ENCODE measurements at regions not wholly inside any gene's neighbourhood (a gene's known extent, or its start where the extent isn't known, plus 50 kb on each side); places are given as distances from the start of the nearest gene placed in this dataset.

DNA sequence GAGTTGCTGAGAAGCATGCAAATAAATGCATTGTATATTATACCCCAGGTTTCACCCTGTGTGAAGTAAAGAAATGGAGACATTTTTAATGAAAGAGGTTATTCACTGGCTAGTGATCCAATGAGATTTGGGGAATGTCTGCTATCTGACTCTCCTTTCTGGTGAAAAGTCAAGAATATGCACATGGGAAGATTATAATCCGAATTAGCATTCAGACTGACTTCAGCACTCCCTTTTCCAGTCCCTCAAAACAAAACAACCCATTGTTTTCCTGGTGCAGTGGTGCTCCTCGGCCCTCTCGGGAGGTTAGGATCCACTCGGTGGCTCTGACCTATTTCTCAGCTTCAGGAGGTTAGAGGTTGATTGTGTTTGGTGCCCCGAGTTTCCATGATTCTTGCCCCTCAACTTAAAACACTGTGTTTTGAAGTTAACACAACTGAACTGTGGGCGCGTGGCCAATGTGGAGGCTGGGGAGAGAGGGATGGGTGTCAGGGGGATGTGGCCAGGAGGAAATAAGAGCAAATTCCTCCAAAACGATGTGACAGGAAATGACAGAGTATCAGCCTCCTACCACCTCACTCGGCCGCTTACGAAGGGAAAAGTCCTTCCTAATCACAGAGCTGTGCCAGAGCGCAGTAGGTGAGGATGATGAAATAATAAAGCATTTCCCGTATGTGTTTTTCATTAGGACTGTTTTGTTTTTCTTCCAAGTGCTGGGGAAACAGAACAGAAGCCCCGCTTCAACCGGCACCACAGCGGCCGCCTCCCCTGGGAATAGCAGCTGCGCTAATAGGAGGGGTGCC, 440.1 kb downstream of the MTX2 start (continued):
- TF ChIP-seq, protein P1, sequence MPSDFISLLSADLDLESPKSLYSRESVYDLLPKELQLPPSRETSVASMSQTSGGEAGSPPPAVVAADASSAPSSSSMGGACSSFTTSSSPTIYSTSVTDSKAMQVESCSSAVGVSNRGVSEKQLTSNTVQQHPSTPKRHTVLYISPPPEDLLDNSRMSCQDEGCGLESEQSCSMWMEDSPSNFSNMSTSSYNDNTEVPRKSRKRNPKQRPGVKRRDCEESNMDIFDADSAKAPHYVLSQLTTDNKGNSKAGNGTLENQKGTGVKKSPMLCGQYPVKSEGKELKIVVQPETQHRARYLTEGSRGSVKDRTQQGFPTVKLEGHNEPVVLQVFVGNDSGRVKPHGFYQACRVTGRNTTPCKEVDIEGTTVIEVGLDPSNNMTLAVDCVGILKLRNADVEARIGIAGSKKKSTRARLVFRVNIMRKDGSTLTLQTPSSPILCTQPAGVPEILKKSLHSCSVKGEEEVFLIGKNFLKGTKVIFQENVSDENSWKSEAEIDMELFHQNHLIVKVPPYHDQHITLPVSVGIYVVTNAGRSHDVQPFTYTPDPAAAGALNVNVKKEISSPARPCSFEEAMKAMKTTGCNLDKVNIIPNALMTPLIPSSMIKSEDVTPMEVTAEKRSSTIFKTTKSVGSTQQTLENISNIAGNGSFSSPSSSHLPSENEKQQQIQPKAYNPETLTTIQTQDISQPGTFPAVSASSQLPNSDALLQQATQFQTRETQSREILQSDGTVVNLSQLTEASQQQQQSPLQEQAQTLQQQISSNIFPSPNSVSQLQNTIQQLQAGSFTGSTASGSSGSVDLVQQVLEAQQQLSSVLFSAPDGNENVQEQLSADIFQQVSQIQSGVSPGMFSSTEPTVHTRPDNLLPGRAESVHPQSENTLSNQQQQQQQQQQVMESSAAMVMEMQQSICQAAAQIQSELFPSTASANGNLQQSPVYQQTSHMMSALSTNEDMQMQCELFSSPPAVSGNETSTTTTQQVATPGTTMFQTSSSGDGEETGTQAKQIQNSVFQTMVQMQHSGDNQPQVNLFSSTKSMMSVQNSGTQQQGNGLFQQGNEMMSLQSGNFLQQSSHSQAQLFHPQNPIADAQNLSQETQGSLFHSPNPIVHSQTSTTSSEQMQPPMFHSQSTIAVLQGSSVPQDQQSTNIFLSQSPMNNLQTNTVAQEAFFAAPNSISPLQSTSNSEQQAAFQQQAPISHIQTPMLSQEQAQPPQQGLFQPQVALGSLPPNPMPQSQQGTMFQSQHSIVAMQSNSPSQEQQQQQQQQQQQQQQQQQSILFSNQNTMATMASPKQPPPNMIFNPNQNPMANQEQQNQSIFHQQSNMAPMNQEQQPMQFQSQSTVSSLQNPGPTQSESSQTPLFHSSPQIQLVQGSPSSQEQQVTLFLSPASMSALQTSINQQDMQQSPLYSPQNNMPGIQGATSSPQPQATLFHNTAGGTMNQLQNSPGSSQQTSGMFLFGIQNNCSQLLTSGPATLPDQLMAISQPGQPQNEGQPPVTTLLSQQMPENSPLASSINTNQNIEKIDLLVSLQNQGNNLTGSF (CRISPR knock-in tag; IDR thresholded peaks at IDR 0.05): no peak
- TF ChIP-seq ZNF773 (CRISPR knock-in tag; IDR thresholded peaks at IDR 0.05; ENCODE audit: borderline replicate concordance): no peak

DNA sequence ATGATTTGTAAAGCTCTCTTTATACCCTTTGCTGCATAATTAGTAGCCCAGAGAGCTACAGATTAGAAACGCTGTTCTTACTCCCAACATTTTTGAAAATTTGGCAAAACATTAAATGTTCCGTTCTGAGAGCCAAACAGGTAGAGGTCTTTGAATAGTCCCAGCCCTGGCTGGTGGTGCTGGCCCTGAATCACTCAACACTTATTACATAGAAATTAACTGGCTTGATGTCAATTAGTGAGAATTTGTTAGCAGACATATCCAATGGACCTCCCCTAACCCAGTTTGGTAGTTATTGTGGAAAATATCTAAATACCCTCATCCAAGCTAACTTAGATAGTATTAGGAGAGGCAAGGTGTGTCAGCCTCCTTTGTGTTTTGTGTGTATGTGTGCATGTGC, 440.7 kb downstream of the MTX2 start:
- in situ Hi-C loops (cut with HindIII; ENCODE audit: extremely low pct_ligation_motif_present, low pct_unique_long_range_greater_than_20kb): no loop called here
- intact Hi-C loops (cut with micrococcal nuclease; ENCODE audit: unreplicated experiment): no loop called here
- no peak for FAIRE-seq
- TF ChIP-seq ATF7-NPFF (CRISPR knock-in tag; IDR thresholded peaks at IDR 0.05; ENCODE audit: low read depth): no peak
- no peak for TF ChIP-seq SP5 (CRISPR knock-in tag; IDR thresholded peaks at IDR 0.05; ENCODE audit: borderline replicate concordance, low read depth)
- no peak for TF ChIP-seq MIER2 (CRISPR knock-in tag; IDR thresholded peaks at IDR 0.05)
- no peak for TF ChIP-seq SOX13 (IDR thresholded peaks at IDR 0.05)
- no peak for TF ChIP-seq SOX13 (CRISPR knock-in tag; conservative IDR thresholded peaks at IDR 0.05 in 1 of 2, IDR thresholded peaks at IDR 0.05 in 1 of 2)
- TF ChIP-seq TAF1 (CRISPR knock-in tag; IDR thresholded peaks at IDR 0.05): no peak
- no peak for TF ChIP-seq FLYWCH1 (CRISPR knock-in tag; IDR thresholded peaks at IDR 0.05)
- TF ChIP-seq ZNF589 (CRISPR knock-in tag; conservative IDR thresholded peaks at IDR 0.05): no peak
- no peak for TF ChIP-seq ZNF44 (CRISPR knock-in tag; IDR thresholded peaks at IDR 0.05)
- TF ChIP-seq CEBPG (CRISPR knock-in tag; IDR thresholded peaks at IDR 0.05): no peak
- no peak for TF ChIP-seq ZNF496 (CRISPR knock-in tag; IDR thresholded peaks at IDR 0.05; ENCODE audit: insufficient replicate concordance)
- no peak for TF ChIP-seq SETDB1 (CRISPR knock-in tag; IDR thresholded peaks at IDR 0.05; ENCODE audit: borderline replicate concordance)
- TF ChIP-seq, protein P2, sequence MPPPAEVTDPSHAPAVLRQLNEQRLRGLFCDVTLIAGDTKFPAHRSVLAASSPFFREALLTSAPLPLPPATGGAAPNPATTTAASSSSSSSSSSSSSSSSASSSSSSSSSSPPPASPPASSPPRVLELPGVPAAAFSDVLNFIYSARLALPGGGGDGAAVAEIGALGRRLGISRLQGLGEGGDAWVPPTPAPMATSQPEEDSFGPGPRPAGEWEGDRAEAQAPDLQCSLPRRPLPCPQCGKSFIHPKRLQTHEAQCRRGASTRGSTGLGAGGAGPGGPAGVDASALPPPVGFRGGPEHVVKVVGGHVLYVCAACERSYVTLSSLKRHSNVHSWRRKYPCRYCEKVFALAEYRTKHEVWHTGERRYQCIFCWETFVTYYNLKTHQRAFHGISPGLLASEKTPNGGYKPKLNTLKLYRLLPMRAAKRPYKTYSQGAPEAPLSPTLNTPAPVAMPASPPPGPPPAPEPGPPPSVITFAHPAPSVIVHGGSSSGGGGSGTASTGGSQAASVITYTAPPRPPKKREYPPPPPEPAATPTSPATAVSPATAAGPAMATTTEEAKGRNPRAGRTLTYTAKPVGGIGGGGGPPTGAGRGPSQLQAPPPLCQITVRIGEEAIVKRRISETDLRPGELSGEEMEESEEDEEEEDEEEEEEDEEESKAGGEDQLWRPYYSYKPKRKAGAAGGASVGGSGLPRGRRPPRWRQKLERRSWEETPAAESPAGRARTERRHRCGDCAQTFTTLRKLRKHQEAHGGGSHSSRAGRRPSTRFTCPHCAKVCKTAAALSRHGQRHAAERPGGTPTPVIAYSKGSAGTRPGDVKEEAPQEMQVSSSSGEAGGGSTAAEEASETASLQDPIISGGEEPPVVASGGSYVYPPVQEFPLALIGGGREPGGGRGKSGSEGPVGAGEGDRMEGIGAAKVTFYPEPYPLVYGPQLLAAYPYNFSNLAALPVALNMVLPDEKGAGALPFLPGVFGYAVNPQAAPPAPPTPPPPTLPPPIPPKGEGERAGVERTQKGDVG (CRISPR knock-in tag; IDR thresholded peaks at IDR 0.05; ENCODE audit: borderline replicate concordance): no peak

More for the DNA sequence above, 440.7 kb downstream of the MTX2 start:
- POLR2A ChIA-PET: no interaction called here
- DNase-seq (ENCODE audit: low spot score) (no peak), ATAC-seq (no peak)
- H3K36me3 ChIP-seq (replicated peaks in 1 of 2; ENCODE audit: control insufficient read depth in 1 of 2, insufficient read depth in 2 of 2, low read length in 2 of 2): no peaks in the 10 kb centered on the region
- H4K20me1 ChIP-seq (ENCODE audit: insufficient read depth, low read length): no peaks in the 10 kb centered on the region
- 33% methylated on average over 2 of the region's 2 CpGs for WGBS (ENCODE audit: low lambda C conversion rate)
- no peak overlapping the region for H3K4me3 ChIP-seq (replicated peaks in 1 of 3; ENCODE audit: insufficient read depth in 1 of 3, low read depth in 2 of 3, low read length in 3 of 3)
- CTCF ChIA-PET (ENCODE audit: low intra/inter-chr PET ratio, low total read pairs): no interaction called here
- no peak overlapping the region for H3K27ac ChIP-seq (ENCODE audit: extremely low read length, insufficient read depth, low read length)
- no peaks in the 10 kb centered on the region for H3K9me3 ChIP-seq (ENCODE audit: low read length)
- no peaks in the 10 kb centered on the region for H3K79me2 ChIP-seq (ENCODE audit: insufficient read depth, low read length)
- H3K9ac ChIP-seq (ENCODE audit: insufficient read depth, low read depth, low read length): no peak overlapping the region
- no TSS peak for BruUV-seq (replicated peaks)
- H3K4me2 ChIP-seq (ENCODE audit: low read depth, low read length): no peak overlapping the region
- no peak overlapping the region for H2AFZ ChIP-seq (ENCODE audit: low read length)
- no peaks in the 10 kb centered on the region for H3K4me1 ChIP-seq (ENCODE audit: insufficient read depth, low read length)
- H3K27me3 ChIP-seq (ENCODE audit: control insufficient read depth in 1 of 2, insufficient read depth in 2 of 2, low read length in 2 of 2): peaks cover 3 to 23% of the 10 kb centered on the region in 2 experiments; a peak in 4 of 5 replicates

Data from HepG2 (cell line).